Common myeloid progenitor, CD34-positive (primary cell): ENCODE measurements at regions not wholly inside any gene's neighbourhood (a gene's known extent, or its start where the extent isn't known, plus 50 kb on each side); places are given as distances from the start of the nearest gene placed in this dataset.

ENCODE experiments used
- CTCF ChIA-PET: fragments of 350-600 bp; sonication (Branson Sonifier 250); formaldehyde crosslinking; loops from one replicate; lab custom pipeline; 2021; ENCODE audit warnings: antibody characterized with exemption; lab: Charles Lee
- POLR2A ChIA-PET: fragments of 350-600 bp; sonication (Branson Sonifier 250); formaldehyde crosslinking; loops from one replicate; lab custom pipeline; 2021; ENCODE audit warnings: antibody characterized with exemption; lab: Charles Lee
- DNase-seq, 3 donors: peaks; one replicate each; pipeline versions ENCODE4 v3.0.0 to v3.0.0-alpha.2; 2013
- H3K27ac ChIP-seq, 2 experiments: 1 replicate in 1 of 2; 2 replicates in 1 of 2; pipeline ENCODE4 v1.7.0; 2013; ENCODE audit warnings: inconsistent platforms in 2 of 2, low read length in 2 of 2, mild to moderate bottlenecking in 2 of 2, low read depth in 1 of 2, moderate library complexity in 1 of 2; ENCODE audit not compliant: severe bottlenecking in 2 of 2, insufficient read depth in 1 of 2, poor library complexity in 1 of 2
- H3K27me3 ChIP-seq, 5 experiments: replicated peaks in 2 of 5; 1 replicate in 3 of 5; 2 replicates in 2 of 5; pipeline versions ENCODE4 v1.6.1 to v1.7.0; 2013; ENCODE audit warnings: low read length in 4 of 5, mild to moderate bottlenecking in 2 of 5, moderate library complexity in 2 of 5, inconsistent platforms in 1 of 5; ENCODE audit not compliant: insufficient read depth in 5 of 5, control insufficient read depth in 4 of 5
- H3K36me3 ChIP-seq, 4 experiments: 1 replicate in 2 of 4; 2 replicates in 2 of 4; pipeline versions ENCODE4 v1.6.1 to v1.7.0; 2013; ENCODE audit warnings: low read length in 3 of 4, control low read depth in 1 of 4, mild to moderate bottlenecking in 1 of 4; ENCODE audit not compliant: control insufficient read depth in 4 of 4, insufficient read depth in 4 of 4
- H3K4me1 ChIP-seq, 4 experiments: 1 replicate in 3 of 4; 2 replicates in 1 of 4; pipeline versions ENCODE4 v1.6.1 to v1.7.1; 2013; ENCODE audit warnings: low read length in 3 of 4, mild to moderate bottlenecking in 3 of 4, control low read depth in 1 of 4, inconsistent platforms in 1 of 4, moderate library complexity in 1 of 4; ENCODE audit not compliant: control insufficient read depth in 4 of 4, insufficient read depth in 4 of 4; ENCODE audit errors: control extremely low read depth in 1 of 4
- H3K4me3 ChIP-seq, 7 experiments: 1 replicate in 4 of 7; 2 replicates in 3 of 7; pipeline versions ENCODE4 v1.5.1 to v1.7.0; 2013; ENCODE audit warnings: mild to moderate bottlenecking in 7 of 7, low read length in 6 of 7, moderate library complexity in 6 of 7, inconsistent platforms in 2 of 7, low read depth in 2 of 7, control low read depth in 1 of 7; ENCODE audit not compliant: insufficient read depth in 4 of 7, control insufficient read depth in 1 of 7; ENCODE audit errors: extremely low read depth in 1 of 7
- H3K9me3 ChIP-seq, 5 experiments: 1 replicate in 4 of 5; 2 replicates in 1 of 5; pipeline versions ENCODE4 v1.6.1 to v1.7.1; 2013; ENCODE audit warnings: low read length in 4 of 5, mild to moderate bottlenecking in 2 of 5, inconsistent platforms in 1 of 5, low read depth in 1 of 5, moderate library complexity in 1 of 5; ENCODE audit not compliant: control insufficient read depth in 4 of 5, insufficient read depth in 2 of 5; ENCODE audit errors: control extremely low read depth in 1 of 5
- WGBS: methylation state at CpG from one replicate; pipeline ENCODE4 v1.1.5; 2013; ENCODE audit not compliant: insufficient coverage; 5-methylcytosine and 5-hydroxymethylcytosine counted together

DNA sequence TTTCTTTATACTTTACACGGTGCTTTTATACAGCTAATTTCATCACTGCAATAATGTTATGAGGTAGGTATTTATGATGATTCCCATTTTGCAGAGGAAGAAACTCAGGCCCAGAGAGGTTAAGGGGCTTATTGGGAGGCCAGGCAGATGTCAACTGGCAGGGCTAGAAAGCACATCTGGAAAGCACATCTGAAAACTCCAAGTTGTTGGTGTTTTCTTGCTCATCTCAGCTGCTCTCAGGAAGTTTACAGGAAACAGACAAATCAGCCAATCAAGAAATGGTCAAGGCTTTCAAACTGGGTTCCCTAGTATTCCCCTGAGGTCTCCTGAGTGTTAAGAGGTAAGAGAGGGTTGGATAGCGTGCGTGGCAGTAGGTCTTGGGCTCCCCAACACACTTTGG is 124.1 kb upstream of the MED13L start:
- ChIA-PET POLR2A (no interaction called here), CTCF (no interaction called here)
- Histone ChIP-seq H3K9me3 (peaks cover 0 to 38% (median 12%) of the 10 kb centered on the region in 5 experiments), H3K27me3 (no peaks in the 10 kb centered on the region), H3K4me3 (no peak overlapping the region), H3K27ac (no peak overlapping the region), H3K36me3 (no peaks in the 10 kb centered on the region), H3K4me1 (peaks cover 0 to 18% (median under 1%) of the 10 kb centered on the region in 4 experiments)
- WGBS = 100% methylated on average over 2 of the region's 3 CpGs
- no peak for DNase-seq

GRCh38 chr12:116402163-116402939 is 124.9 kb upstream of the MED13L start:
- POLR2A ChIA-PET = no interaction called here
- no peak overlapping the region for H3K4me3 ChIP-seq

DNA sequence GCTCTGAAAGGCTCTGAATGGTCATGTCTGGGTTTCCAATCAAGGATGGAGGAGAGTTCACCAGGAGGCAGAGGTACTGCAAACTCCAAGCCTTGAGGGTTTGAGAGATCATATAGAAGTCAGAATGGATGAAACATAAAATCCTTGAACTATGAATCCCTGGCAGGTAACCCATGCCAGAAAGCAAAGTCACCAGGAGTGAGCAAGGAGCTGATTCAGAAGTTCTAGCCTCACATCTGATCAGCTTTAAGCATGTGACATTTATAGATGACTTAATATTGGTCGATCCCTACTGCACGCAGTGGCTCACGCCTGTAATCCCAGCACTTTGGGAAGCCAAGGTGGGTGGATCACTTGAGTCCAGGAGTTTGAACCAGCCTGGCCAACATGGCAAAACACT is 126.1 kb upstream of the MED13L start:
- no peaks in the 10 kb centered on the region for H3K36me3 ChIP-seq
- ChIA-PET CTCF (no interaction called here), POLR2A (no interaction called here)
- no peak overlapping the region for H3K4me3 ChIP-seq
- H3K4me1 ChIP-seq = peaks cover 0 to 24% (median under 1%) of the 10 kb centered on the region in 4 experiments
- H3K9me3 ChIP-seq = peaks cover 0 to 32% (median 5%) of the 10 kb centered on the region in 5 experiments
- no peak overlapping the region for H3K27ac ChIP-seq
- no peaks in the 10 kb centered on the region for H3K27me3 ChIP-seq
- DNase-seq = no peak
- WGBS = 100% methylated on average over 3 of the region's 3 CpGs

More at GRCh38 chr12:116402163-116402939, 124.9 kb upstream of the MED13L start:
- Histone ChIP-seq H3K27ac (no peak overlapping the region), H3K4me1 (peaks cover 0 to 24% (median under 1%) of the 10 kb centered on the region in 4 experiments), H3K27me3 (no peaks in the 10 kb centered on the region), H3K9me3 (peaks cover 0 to 38% (median 12%) of the 10 kb centered on the region in 5 experiments), H3K36me3 (no peaks in the 10 kb centered on the region)
- no peak for DNase-seq
- CTCF ChIA-PET = no interaction called here
- WGBS = 86% methylated on average over 8 of the region's 11 CpGs

- Histone ChIP-seq H3K4me3 (no peak overlapping the region), H3K36me3 (no peaks in the 10 kb centered on the region), H3K27ac (no peak overlapping the region), H3K4me1 (peaks cover 0 to 25% (median 1%) of the 10 kb centered on the region in 4 experiments), H3K27me3 (no peaks in the 10 kb centered on the region), H3K9me3 (peaks cover 0 to 30% (median 2%) of the 10 kb centered on the region in 5 experiments)
- ChIA-PET CTCF (no interaction called here), POLR2A (no interaction called here)
- 97% methylated on average over 14 of the region's 14 CpGs for WGBS
- no peak for DNase-seq
These were observed 126.8 kb upstream of the MED13L start for GRCh38 chr12:116404247-116404646.

DNA sequence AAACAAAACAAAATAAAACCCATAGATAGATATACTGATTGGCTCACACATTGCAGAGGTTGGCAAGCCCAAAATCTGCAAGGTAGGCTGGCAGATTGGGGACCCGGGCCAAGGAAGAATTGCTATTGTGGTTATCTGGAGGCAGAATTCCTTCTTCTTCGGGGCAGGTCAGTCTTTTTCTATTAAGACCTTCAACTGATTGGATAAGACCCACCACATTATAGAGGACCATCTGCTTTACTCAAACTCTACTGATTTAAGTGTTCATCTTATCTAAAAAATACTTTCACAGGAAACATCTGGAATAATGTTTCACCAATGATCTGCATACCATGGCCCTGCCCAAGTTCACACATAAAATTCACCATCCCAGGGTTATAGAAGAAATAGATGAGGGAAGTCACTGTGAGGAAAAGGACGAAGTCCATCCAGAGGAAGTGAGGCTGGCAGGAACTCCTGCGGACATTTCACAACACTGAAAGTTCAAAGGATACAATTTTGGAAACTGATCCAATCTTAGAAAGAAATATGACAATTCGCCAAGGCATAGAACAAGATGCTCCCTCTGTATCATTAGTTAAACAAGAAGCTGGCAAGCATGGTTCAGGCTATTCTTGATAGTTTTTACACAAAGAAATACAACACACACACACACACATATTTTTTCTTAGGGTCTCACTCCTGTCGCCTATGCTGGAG is 127.6 kb upstream of the MED13L start:
- Histone ChIP-seq H3K27me3 (no peaks in the 10 kb centered on the region), H3K4me1 (peaks cover 0 to 29% (median 4%) of the 10 kb centered on the region in 4 experiments), H3K36me3 (no peaks in the 10 kb centered on the region), H3K4me3 (no peak overlapping the region), H3K9me3 (peaks cover 0 to 23% (median 0%) of the 10 kb centered on the region in 5 experiments), H3K27ac (no peak overlapping the region)
- ChIA-PET POLR2A (interaction anchor here (1.0 kb wide), 1 partner anchor 133 kb away, joined by 4 read pairs; no protein-coding TSS in a partner anchor), CTCF (interaction anchor here (0.7 kb wide), 1 partner anchor 13 kb away, joined by 3 read pairs; no protein-coding TSS in a partner anchor)
- DNase-seq = no peak
- 86% methylated on average over 3 of the region's 6 CpGs for WGBS

GRCh38 chr12:116406529-116406928 is 129.0 kb upstream of the MED13L start:
- 100% methylated on average over 1 of the region's 3 CpGs for WGBS
- Histone ChIP-seq H3K36me3 (no peaks in the 10 kb centered on the region), H3K27me3 (no peaks in the 10 kb centered on the region), H3K27ac (no peak overlapping the region), H3K4me1 (peaks cover 0 to 29% (median 9%) of the 10 kb centered on the region in 4 experiments), H3K4me3 (no peak overlapping the region), H3K9me3 (peaks cover 0 to 13% (median 0%) of the 10 kb centered on the region in 5 experiments)
- ChIA-PET POLR2A (no interaction called here), CTCF (interaction anchor here (1.2 kb wide), 1 partner anchor 125 kb away, joined by 3 read pairs; no protein-coding TSS in a partner anchor)
- peak in 2 of 3 donors; percentile 57 to 65 for DNase-seq
